ENCODE measurements at regions not wholly inside any gene's neighbourhood (a gene's known extent, or its start where the extent isn't known, plus 50 kb on each side); places are given as distances from the start of the nearest gene placed in this dataset.

- DNase-seq (ENCODE audit: low read depth), result no peak
- H3K4me3 ChIP-seq (ENCODE audit: low read length), result no peak overlapping the region
- TF ChIP-seq CTCF (conservative IDR thresholded peaks at IDR 0.05; ENCODE audit: low read depth, low read length), result no peak
Observed at GRCh38 chr5:166353580-166353979, 1937.9 kb upstream of the WWC1 start.

- DNase-seq (ENCODE audit: low read depth), result no peak
- no peak for TF ChIP-seq CTCF (conservative IDR thresholded peaks at IDR 0.05; ENCODE audit: low read depth, low read length)
- no peak overlapping the region for H3K4me3 ChIP-seq (ENCODE audit: low read length)
Observed at GRCh38 chr5:166354332-166354731, 1937.1 kb upstream of the WWC1 start.

GRCh38 chr5:166356096-166356495, 1935.3 kb upstream of the WWC1 start:
- H3K4me3 ChIP-seq (ENCODE audit: low read length), result no peak overlapping the region
- no peak for TF ChIP-seq CTCF (conservative IDR thresholded peaks at IDR 0.05; ENCODE audit: low read depth, low read length)
- no peak for DNase-seq (ENCODE audit: low read depth)

- DNase-seq (ENCODE audit: low read depth), result no peak
- TF ChIP-seq CTCF (conservative IDR thresholded peaks at IDR 0.05; ENCODE audit: low read depth, low read length), result no peak
- H3K4me3 ChIP-seq (ENCODE audit: low read length), result no peak overlapping the region
Observed at GRCh38 chr5:166358127-166358830, 1933.2 kb upstream of the WWC1 start.

- H3K4me3 ChIP-seq (ENCODE audit: low read length), result no peak overlapping the region
- TF ChIP-seq CTCF (conservative IDR thresholded peaks at IDR 0.05; ENCODE audit: low read depth, low read length), result no peak
- no peak for DNase-seq (ENCODE audit: low read depth)
Observed at GRCh38 chr5:166363087-166363760, 1928.2 kb upstream of the WWC1 start.

- no peak for DNase-seq (ENCODE audit: low read depth)
- TF ChIP-seq CTCF (conservative IDR thresholded peaks at IDR 0.05; ENCODE audit: low read depth, low read length), result no peak
- H3K4me3 ChIP-seq (ENCODE audit: low read length), result no peak overlapping the region
Observed at GRCh38 chr5:166365164-166365563, 1926.3 kb upstream of the WWC1 start.

GRCh38 chr5:166367391-166367790, 1924.1 kb upstream of the WWC1 start:
- H3K4me3 ChIP-seq (ENCODE audit: low read length), result no peak overlapping the region
- no peak for DNase-seq (ENCODE audit: low read depth)
- TF ChIP-seq CTCF (conservative IDR thresholded peaks at IDR 0.05; ENCODE audit: low read depth, low read length), result no peak
